Daoy (cell line): ENCODE measurements at regions not wholly inside any gene's neighbourhood (a gene's known extent, or its start where the extent isn't known, plus 50 kb on each side); places are given as distances from the start of the nearest gene placed in this dataset.
A peak's percentile ranks its signal among the peaks of the same experiment; 100 is the strongest.

Source experiments
- DNase-seq: peaks from one replicate; pipeline ENCODE4 v3.0.0-alpha.2; 2015; ENCODE audit warnings: low read depth

- no peak for DNase-seq
Measured at GRCh38 chr5:174311121-174311520, 265.6 kb downstream of the NSG2 start.

DNA sequence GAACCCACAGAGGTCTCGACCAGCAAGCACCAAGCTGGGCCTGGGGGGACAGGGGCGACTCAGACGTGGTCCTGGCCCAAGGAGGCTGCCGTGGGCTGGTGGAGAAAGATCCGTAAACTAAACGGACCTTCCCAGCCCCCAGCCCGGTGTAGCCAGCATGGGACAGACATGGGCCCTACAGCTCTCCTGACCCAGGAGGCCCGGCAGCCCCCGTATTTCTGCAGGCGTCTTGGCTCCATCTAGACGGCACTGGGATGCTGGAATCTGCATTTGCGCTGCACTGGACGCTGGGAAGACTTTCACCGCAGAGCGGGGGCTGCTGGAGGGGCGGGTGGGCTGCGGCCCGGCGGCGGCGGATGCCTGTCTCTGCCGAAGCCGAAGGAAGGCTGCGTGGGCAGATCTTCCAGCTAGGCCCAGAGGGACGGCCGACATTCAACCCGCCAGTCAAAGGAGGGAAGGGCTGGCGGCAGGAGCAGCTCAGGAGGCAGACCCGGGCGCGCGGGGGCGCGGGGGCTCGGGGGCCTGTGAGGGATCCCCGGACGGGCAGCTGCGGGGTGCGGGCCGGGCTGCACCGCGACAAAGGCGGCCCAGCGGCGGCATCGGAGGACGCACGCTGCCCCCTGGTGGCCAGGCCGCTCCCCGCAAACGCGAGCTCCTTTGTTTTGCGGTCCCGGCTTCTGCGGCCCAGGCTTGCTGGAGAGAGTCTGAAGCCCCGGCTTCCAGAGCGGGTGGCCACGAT is 266.2 kb downstream of the NSG2 start:
- peak; percentile 75 for DNase-seq

- DNase-seq: no peak
Measured at GRCh38 chr5:174312270-174312617, 266.7 kb downstream of the NSG2 start.

- no peak for DNase-seq
Measured at GRCh38 chr5:174312641-174313040, 267.1 kb downstream of the NSG2 start.

DNA sequence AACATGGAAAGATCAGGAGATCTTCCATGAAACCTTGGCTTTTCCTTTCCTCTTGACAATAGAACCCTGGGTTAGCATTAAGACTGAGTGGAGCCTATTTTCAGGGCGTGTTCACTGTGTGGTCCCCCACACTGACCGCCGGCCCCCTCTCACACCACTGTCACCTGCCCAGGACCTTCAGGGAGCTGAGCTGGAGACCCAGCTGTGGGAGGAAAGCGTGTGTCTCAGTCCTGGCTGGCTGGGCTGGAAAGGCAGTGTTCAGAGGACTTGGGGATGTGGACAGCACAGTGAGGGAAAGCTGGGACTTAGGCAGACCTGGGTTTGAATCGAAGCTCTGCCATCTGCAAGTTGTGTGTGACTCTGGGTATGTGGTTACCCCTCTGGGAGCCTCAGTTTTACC is 268.1 kb downstream of the NSG2 start:
- no peak for DNase-seq

DNA sequence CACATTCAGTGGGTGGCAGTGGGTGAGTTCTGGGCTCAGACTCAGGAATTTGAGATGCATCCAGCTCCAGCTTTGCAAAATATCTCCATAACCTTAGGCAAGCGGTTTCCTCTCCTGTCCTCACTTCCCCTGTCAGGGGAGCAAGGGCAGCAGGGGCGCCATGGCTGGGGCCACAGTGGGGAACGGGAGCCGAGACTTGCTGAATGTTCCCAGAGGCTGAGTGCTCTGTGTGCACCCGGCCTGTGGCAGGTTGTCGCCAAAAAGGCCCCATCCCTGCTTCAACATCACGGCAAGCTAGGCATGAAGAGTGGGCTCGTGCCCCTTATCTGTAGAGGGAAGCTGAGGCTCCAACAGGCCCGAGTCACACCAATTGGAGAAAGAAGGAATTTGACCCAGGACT is 268.8 kb downstream of the NSG2 start:
- DNase-seq: no peak

DNA sequence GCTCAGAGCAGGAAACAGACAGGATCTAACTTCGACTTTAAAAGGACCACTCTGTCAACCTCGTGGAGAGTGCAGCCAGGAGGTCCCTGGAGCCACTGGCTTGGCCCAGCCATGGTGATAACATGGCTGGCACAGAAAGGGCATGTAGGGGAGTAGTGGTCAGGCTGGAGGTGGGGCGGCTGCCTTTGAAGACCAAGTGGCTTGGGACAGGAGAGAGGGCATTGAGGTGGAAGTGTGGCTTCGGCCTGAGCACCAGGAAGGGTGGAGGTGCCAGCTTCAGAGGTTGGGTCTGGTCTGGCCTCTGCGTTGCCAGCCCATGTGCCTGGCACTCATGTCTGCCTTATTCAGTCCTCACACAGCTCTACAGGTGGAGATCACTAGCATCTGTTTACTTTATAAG is 270.0 kb downstream of the NSG2 start:
- no peak for DNase-seq

DNA sequence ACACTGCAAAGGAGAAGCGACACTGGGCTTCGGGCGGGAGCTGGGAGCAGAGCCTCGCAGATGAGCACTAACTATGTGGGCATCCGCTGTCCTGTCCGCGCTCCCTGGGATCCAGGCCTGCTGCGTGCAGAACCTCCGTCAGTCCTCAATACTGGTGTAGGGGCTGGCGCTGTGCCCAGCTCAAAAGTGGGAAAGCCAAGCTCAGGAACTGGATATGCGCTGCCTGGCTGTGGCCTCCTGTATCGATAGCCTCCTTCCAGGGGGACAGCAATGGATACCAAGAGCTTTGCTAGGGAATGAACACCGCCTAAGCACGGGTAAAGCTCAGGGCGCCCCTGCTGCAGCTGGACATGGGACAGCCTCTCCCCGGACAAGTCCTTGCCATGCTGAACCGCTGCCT is 270.4 kb downstream of the NSG2 start:
- DNase-seq: no peak

GRCh38 chr5:174316326-174316725 is 270.8 kb downstream of the NSG2 start:
- no peak for DNase-seq

DNA sequence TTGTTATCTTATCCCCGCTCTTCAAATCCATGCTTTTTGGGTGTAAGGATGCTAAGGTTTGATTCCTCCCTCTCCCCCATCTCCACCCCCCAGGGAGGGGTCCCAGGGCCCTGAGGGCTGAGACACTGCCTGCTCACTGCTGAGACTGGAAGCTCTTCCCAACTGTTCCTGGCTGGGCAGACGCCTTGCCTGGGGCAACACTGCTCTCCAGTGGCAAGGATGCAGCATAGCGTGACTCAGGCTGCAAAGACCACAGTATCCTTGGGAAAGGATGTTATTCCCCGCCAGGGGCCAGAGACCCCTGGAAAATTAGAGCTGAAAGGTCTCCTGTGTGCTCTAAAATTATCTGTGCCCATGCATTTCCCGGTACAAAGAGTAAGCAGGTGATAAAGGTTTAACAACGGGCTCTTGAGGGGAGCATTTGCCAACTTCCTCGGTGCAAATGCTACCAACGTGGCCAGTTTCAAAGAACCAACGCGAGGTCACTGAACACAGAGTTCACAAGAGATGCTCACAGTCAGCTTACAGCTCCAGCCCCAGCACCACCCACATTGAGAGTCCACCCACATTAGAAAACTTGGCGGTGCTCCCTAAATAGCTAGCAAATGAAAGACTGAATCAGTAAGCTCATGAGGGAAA is 271.9 kb downstream of the NSG2 start:
- peak; percentile 76 for DNase-seq

DNA sequence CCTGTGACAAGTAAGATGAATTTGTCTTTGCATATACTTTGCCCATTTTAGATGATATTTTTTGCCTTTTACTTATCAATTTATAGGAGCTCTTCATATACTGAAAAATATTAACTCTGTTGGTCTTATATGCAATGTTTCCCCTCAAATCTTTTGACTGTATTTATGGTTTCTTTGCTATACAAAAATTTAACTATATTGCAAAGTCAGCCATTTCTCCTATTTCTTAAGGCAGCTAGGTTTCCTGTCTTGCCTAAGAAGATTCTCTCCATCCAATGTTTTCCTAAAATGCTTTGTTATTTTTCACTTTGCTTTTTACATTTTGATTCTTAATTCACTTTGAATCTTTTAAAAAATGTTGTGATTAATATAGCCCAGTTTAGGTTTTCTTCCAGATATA is 273.1 kb downstream of the NSG2 start:
- DNase-seq: no peak

DNA sequence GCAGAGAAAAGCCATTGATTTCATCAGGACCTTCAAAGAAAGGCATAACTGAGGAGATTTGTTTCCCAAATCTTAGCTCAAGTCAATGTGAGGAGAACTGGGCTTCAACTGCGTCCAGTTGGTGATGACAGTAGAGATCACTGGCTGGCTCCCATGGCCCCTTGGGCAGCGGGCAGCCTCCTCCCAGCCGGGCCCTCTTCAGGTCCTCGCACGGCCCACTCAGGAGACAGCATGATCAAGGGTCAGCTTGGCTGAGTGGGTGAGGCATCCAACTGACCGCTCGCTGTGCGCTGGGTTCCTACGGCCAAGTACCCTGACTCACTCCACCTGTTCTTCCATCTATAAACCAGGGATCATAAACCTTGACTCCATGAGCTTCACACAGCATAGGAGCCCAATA is 274.0 kb downstream of the NSG2 start:
- no peak for DNase-seq

- DNase-seq: no peak
Measured at GRCh38 chr5:174320051-174320450, 274.5 kb downstream of the NSG2 start.

DNA sequence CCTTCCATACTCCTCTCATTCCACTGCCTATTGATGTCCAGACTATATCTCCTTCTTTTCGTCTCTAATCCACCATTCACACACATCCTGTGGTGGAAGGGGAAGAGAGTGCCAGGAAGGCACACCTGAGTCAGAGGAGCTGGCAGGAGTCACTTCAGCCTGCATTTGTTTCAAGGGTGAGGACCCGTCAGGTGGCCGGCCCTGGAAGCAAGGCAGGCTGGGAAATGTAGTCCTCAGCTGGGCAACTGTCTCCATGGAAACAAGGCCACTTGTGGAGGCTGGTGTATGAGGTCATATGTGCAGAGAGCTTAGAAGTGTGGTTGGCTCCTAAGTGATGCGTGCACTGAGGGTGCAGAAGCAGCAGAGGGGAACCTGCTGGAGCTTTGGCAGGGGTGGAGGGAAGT is 278.4 kb downstream of the NSG2 start:
- peak; percentile 87 for DNase-seq

DNA sequence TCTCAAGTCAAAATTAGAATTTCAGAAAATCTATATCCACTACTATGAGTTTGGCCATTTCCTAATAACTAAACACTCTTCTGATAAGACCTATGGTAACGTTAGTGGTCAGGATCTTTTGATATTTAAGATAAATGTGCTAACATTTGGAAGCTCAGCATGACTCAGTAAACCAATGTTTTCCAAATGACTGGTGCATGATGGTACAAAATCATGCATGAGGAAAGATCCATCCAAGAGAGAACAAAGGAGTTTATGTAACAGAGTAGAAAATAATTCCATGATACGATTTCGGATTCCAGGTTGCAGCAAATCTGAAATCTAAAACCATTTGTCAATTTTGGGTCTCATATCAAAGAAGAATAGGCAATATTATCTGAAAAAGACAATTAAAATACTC is 279.2 kb downstream of the NSG2 start:
- DNase-seq: peak; percentile 48

- no peak for DNase-seq
Measured at GRCh38 chr5:174325431-174325830, 279.9 kb downstream of the NSG2 start.

DNA sequence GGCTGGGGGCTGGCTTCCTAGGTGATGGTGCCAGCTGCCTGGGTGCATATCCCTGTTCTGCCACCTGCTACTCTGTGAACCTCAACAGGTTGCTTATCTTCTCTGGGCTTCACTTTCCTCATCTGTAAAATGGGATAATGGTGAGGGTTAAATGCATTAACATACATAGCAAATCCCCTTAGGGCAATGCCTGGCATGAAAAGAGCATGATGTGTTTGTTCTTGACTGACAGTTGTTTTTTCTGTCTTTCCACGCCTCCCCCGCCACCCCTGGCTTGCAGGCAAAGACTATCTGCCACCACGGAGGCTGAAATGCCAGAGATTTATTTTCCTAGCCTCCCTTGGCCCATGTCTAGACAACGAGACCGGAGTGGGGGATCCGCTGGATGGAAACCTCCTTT is 280.5 kb downstream of the NSG2 start:
- DNase-seq: no peak

DNA sequence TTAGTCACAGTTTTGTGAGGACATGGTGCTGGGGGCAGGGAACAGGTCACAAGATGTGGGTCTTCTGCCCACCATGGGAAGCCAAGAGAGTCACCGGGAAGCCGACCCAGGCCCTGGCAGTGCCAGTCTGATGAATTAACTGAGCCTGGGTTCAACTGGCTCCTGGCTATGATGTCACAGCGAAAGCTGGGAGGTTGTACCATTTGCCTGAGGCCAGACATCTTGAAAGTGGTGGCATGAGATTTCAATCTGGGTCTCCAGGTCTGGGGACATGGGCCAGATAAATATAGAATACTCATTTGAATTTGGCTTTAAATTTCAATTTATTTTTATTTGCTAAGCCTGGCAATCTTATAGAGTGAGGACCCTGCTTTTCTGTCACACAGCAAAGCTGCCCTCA is 280.9 kb downstream of the NSG2 start:
- DNase-seq: no peak

DNA sequence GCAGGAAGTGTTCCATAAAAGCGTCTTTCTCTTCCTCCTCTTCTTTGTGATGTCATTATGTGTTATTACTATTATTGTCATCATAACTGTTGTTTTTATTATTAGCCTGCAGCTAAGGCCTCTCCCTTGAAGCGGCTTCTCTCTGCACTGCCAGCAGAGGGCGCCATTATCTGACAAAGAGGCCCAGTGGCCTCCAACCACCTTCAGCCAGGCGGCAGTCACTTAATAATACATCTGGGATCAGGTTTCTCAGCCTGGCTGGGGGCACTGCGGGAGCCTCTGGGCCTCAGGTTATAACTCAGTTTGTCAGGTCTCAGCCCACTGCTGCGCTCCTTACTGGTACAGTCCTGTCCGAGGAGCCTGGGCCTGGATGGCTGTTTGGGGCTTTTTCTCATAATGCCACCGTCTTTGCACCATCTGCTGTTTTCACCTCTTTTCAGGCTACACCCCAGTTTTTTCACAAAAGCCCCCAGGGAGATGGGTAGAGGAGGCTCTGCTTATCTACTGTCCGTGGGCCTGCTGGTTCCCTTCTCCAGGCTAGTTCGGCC is 281.9 kb downstream of the NSG2 start:
- peak; percentile 92 for DNase-seq

DNA sequence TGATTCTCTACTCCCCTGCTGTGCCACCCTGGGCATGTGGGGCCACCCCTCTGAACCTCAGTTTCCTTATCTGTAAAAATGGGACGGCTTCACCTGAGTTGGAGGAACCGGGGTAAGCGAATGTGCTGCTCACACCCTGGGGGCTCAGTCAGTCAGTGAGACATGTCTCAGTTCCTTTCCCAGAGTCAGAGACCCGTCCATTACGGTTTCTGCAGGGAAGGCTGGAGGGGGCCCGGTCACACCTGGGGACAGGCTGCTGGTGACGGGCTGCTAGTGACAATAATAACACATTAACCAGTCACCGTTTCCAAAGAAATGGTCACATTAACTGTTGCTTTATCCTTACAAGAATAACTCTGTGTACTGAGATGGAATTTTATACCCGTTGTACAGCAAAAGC is 282.4 kb downstream of the NSG2 start:
- no peak for DNase-seq

DNA sequence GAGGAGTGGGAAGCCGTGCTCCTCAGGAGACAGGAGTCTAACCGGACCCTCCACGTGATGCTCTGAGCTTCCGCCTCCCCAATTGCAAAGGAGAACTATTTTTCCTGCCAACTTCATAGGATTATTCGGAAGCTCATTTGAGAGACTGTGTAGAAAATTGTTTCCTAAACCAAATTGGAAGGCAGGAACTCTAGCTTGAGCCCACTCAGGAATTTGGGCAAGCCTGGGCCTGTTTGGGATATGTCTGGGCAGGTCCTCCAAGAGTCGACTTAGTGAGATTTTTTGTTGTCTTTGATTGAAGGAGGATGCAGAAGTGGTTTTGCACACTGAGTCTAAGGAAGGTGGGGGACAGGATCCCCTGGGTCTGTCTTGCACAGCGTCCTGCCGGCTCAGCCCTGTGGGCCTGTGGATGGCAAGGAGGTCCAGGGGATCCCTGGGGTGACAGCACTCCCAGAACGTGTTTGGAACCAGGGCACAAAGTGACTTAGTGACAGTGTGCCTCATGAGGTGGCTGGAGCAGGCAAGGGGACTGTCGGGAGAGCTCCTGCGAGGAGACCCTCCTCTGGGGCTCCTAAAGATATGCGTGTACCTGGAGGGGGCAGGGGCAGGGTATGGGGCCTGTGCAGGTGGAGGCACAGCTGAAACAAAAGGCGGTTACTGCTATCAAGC is 283.3 kb downstream of the NSG2 start:
- DNase-seq: no peak

GRCh38 chr5:174329738-174330137 is 284.2 kb downstream of the NSG2 start:
- no peak for DNase-seq
